ENCODE measurements at regions not wholly inside any gene's neighbourhood (a gene's known extent, or its start where the extent isn't known, plus 50 kb on each side); places are given as distances from the start of the nearest gene placed in this dataset.
A peak's percentile ranks its signal among the peaks of the same experiment; 100 is the strongest.

DNA sequence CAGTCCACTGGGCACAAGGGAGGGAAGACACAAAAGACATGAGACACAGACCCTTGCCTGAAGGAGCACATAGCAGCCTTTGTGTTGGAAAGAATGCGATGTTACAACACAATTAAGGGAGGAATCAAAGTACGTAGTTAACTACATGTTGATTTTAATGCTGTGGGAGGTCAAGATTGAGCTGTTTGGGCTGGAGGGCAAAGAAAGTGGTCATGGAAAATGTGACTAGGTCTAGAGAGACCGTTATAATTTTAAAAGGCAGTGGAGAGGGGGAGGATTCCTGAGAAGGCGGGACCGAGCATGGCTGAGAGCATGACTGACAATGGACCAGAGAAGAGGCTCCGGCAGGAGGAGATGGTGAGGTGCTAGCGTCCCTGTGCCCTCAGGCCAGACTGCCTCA lies 111.8 kb upstream of the ATP1A1 start:
- peak; percentile 34 for DNase-seq

More for the DNA sequence above, 111.8 kb upstream of the ATP1A1 start:
- Histone ChIP-seq H3T11ph (ENCODE audit: low read length) (no peak overlapping the region), H2BK5ac (ENCODE audit: insufficient read length, low read length) (no peak overlapping the region), H3K56ac (ENCODE audit: insufficient read length, low read depth, low read length) (no peak overlapping the region), H3K27me3 (ENCODE audit: insufficient read depth, low read length) (no peaks in the 10 kb centered on the region), H3K4ac (ENCODE audit: low read depth, low read length) (no peak overlapping the region), H3K79me2 (ENCODE audit: insufficient read depth, low read length) (no peaks in the 10 kb centered on the region), H3K4me2 (ENCODE audit: insufficient read depth, insufficient read length, low read length) (no peak overlapping the region), H4K20me1 (ENCODE audit: control insufficient read depth, insufficient read depth, insufficient read length) (no peaks in the 10 kb centered on the region), H4K5ac (ENCODE audit: insufficient read length, low read depth, low read length) (no peak overlapping the region), H3K23me2 (ENCODE audit: insufficient read length, low read depth, low read length, poor library complexity, severe bottlenecking) (no peaks in the 10 kb centered on the region), H3K4me1 (ENCODE audit: insufficient read depth, low read length) (no peaks in the 10 kb centered on the region), H4K91ac (ENCODE audit: insufficient read length, low read depth, low read length) (no peak overlapping the region), H2AK5ac (ENCODE audit: insufficient read length, low read length) (no peak overlapping the region), H2AFZ (ENCODE audit: low read length) (no peak overlapping the region), H3K9me3 (ENCODE audit: control insufficient read depth, low read depth, low read length) (no peaks in the 10 kb centered on the region), H2BK12ac (ENCODE audit: insufficient read length, low read depth, low read length) (no peak overlapping the region), H2BK120ac (ENCODE audit: low read depth, low read length, poor library complexity, severe bottlenecking) (no peak overlapping the region), H3K79me1 (ENCODE audit: insufficient read depth, low read depth, low read length, poor library complexity, severe bottlenecking) (no peaks in the 10 kb centered on the region), H3K27ac (ENCODE audit: insufficient read length, low read depth, low read length) (no peak overlapping the region), H2BK15ac (ENCODE audit: low read depth, low read length) (no peak overlapping the region), H2BK20ac (ENCODE audit: low read depth, low read length, poor library complexity, severe bottlenecking) (no peak overlapping the region), H3K18ac (ENCODE audit: insufficient read length, low read depth, low read length) (no peak overlapping the region), H3K23ac (ENCODE audit: insufficient read length, low read depth, low read length) (no peak overlapping the region), H3K9ac (ENCODE audit: extremely low read depth, insufficient read length, low read length) (no peak overlapping the region), H4K8ac (replicated peaks; ENCODE audit: insufficient read length, low read depth, low read length) (no peak overlapping the region), H3K14ac (ENCODE audit: insufficient read depth, low read length) (no peak overlapping the region)
- TF ChIP-seq, protein P1, sequence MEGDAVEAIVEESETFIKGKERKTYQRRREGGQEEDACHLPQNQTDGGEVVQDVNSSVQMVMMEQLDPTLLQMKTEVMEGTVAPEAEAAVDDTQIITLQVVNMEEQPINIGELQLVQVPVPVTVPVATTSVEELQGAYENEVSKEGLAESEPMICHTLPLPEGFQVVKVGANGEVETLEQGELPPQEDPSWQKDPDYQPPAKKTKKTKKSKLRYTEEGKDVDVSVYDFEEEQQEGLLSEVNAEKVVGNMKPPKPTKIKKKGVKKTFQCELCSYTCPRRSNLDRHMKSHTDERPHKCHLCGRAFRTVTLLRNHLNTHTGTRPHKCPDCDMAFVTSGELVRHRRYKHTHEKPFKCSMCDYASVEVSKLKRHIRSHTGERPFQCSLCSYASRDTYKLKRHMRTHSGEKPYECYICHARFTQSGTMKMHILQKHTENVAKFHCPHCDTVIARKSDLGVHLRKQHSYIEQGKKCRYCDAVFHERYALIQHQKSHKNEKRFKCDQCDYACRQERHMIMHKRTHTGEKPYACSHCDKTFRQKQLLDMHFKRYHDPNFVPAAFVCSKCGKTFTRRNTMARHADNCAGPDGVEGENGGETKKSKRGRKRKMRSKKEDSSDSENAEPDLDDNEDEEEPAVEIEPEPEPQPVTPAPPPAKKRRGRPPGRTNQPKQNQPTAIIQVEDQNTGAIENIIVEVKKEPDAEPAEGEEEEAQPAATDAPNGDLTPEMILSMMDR (conservative IDR thresholded peaks at IDR 0.05), result no peak
- Mint-ChIP-seq H3K9me3 (no peaks in the 10 kb centered on the region), H3K4me1 (peaks cover 21 to 33% of the 10 kb centered on the region in 2 experiments), H3K27me3 (ENCODE audit: low read depth) (peaks cover 2% of the 10 kb centered on the region), H3K36me3 (ENCODE audit: insufficient read depth in 1 of 3, low read depth in 3 of 3) (no peaks in the 10 kb centered on the region; a peak in 1 of 7 replicates), H3K27ac (peak overlapping the region in 1 of 3 experiments; percentile 46; a peak in 1 of 7 replicates), H3K4me3 (no peak overlapping the region)
- WGBS (ENCODE audit: extremely low coverage, insufficient read length, low lambda C conversion rate), result no CpG with 5 or more reads among the region's 7 CpGs
